ENCODE measurements at regions not wholly inside any gene's neighbourhood (a gene's known extent, or its start where the extent isn't known, plus 50 kb on each side); places are given as distances from the start of the nearest gene placed in this dataset.

DNA sequence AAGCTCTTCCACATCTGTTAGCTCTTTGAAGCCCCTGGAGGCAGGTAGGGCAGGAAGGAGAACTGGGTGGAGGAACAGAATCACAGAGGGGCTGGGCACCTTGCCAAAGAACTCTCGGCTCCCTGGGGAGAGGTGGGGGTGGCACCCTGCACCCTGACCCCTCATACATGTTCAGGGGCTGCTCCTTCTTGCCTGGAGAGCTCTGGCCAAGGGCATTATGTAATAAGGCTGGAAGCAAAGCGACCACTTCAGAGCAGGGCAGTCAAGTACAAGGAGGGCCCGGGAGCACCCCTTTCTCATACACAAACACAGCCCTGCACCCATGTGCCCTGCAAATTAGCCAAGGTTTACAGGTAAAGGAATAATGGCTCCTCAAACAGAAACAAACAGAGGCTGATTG, 351.9 kb upstream of the TSHZ3 start:
- Histone ChIP-seq H4K5ac (ENCODE audit: insufficient read length, low read depth, low read length) (no peak overlapping the region), H4K91ac (replicated peaks; ENCODE audit: insufficient read length, low read length) (no peak overlapping the region), H2BK20ac (ENCODE audit: low read length) (no peak overlapping the region), H3K9me3 (ENCODE audit: insufficient read depth in 2 of 2, low read depth in 1 of 2, low read length in 1 of 2) (no peaks in the 10 kb centered on the region), H2BK5ac (ENCODE audit: low read depth, low read length) (no peak overlapping the region), H2BK120ac (replicated peaks; ENCODE audit: low read depth, low read length) (no peak overlapping the region), H3K14ac (ENCODE audit: insufficient read length) (no peak overlapping the region), H2AK5ac (ENCODE audit: low read depth, low read length) (no peak overlapping the region), H3K56ac (replicated peaks; ENCODE audit: insufficient read length, low read depth, low read length) (no peak overlapping the region), H3K79me2 (ENCODE audit: control insufficient read depth in 1 of 2, insufficient read depth in 2 of 2, low read length in 2 of 2) (no peaks in the 10 kb centered on the region), H3K4me3 (ENCODE audit: extremely low read depth in 1 of 4, insufficient read depth in 2 of 4, low read depth in 3 of 4, low read length in 4 of 4) (no peak overlapping the region), H3K36me3 (ENCODE audit: control insufficient read depth in 2 of 4, insufficient read depth in 4 of 4, low read length in 3 of 4) (no peaks in the 10 kb centered on the region), H3K9ac (replicated peaks in 1 of 4; ENCODE audit: extremely low read depth in 1 of 4, low read depth in 3 of 4, low read length in 3 of 4) (no peak overlapping the region), H3K27me3 (replicated peaks in 1 of 4; ENCODE audit: control insufficient read depth in 3 of 4, extremely low read depth in 1 of 4, insufficient read depth in 3 of 4, low read length in 3 of 4) (no peaks in the 10 kb centered on the region), H3K23me2 (ENCODE audit: low read depth, low read length) (no peaks in the 10 kb centered on the region), H4K8ac (ENCODE audit: extremely low read depth, insufficient read depth, low read length) (no peak overlapping the region), H4K20me1 (replicated peaks in 1 of 2; ENCODE audit: control insufficient read depth in 1 of 2, insufficient read depth in 2 of 2, low read length in 2 of 2) (no peaks in the 10 kb centered on the region), H3K23ac (ENCODE audit: insufficient read length) (no peak overlapping the region), H2AFZ (ENCODE audit: low read length) (no peak overlapping the region), H3K18ac (ENCODE audit: extremely low read depth, low read length) (no peak overlapping the region), H3K4me2 (ENCODE audit: insufficient read depth in 1 of 2, low read depth in 2 of 2, low read length in 2 of 2) (no peak overlapping the region), H3K27ac (ENCODE audit: low read depth, low read length) (no peak overlapping the region), H3K4ac (replicated peaks; ENCODE audit: insufficient read length, low read depth, low read length) (no peak overlapping the region), H2BK12ac (ENCODE audit: low read depth, low read length) (no peak overlapping the region), H3K79me1 (ENCODE audit: low read depth, low read length) (no peaks in the 10 kb centered on the region), H3K4me1 (replicated peaks in 1 of 4; ENCODE audit: control insufficient read depth in 3 of 4, insufficient read depth in 4 of 4, low read length in 3 of 4) (no peaks in the 10 kb centered on the region), H2BK15ac (ENCODE audit: low read length) (no peak overlapping the region)
- 87% methylated on average over 3 of the region's 3 CpGs; no CpG with 5 or more reads in 1 of the 2 experiments for WGBS, 2 experiments (ENCODE audit: extremely low coverage in 1 of 2, insufficient coverage in 1 of 2, insufficient read length in 1 of 2, insufficient replicate concordance in 2 of 2, low coverage in 1 of 2, low lambda C conversion rate in 2 of 2, missing lambda C conversion rate in 1 of 2)
- ChIA-PET POLR2A (ENCODE audit: partially characterized antibody) (no interaction called here), CTCF (ENCODE audit: partially characterized antibody) (interaction anchor here (1.2 to 2.4 kb wide), 3 partner anchors 10 to 34 kb away, joined by 3 to 7 read pairs (median 4); no protein-coding TSS in a partner anchor)
- no peak for DNase-seq (ENCODE audit: low read depth in 1 of 2, low spot score in 2 of 2)
- no peak for FAIRE-seq
- TF ChIP-seq KDM4A (IDR thresholded peaks at IDR 0.05; ENCODE audit: low read depth, low read length, severe bottlenecking) (no peak), FOSL1 (IDR thresholded peaks at IDR 0.05; ENCODE audit: insufficient read depth, low read depth, low read length) (no peak), KDM1A (IDR thresholded peaks at IDR 0.05; ENCODE audit: borderline replicate concordance, low read length) (no peak), JUND (IDR thresholded peaks at IDR 0.05; ENCODE audit: low read length) (no peak), CTBP2 (IDR thresholded peaks at IDR 0.05; ENCODE audit: borderline replicate concordance, insufficient read depth, insufficient read length, low read length) (no peak), CBX8 (IDR thresholded peaks at IDR 0.05; ENCODE audit: borderline replicate concordance, low read depth, low read length) (no peak), POLR2AphosphoS5 (IDR thresholded peaks at IDR 0.05; ENCODE audit: low read depth, low read length) (no peak), NRF1 (IDR thresholded peaks at IDR 0.05; ENCODE audit: low read depth, low read length) (no peak), SP2 (IDR thresholded peaks at IDR 0.05; ENCODE audit: low read length) (no peak), SP1 (IDR thresholded peaks at IDR 0.05; ENCODE audit: low read depth, low read length) (no peak), BCL11A (IDR thresholded peaks at IDR 0.05; ENCODE audit: low read depth in 2 of 2, low read length in 2 of 2) (no peak), RFX5 (IDR thresholded peaks at IDR 0.05; ENCODE audit: borderline replicate concordance, low read depth, low read length) (no peak), SIRT6 (IDR thresholded peaks at IDR 0.05; ENCODE audit: low read length) (no peak)
- TF ChIP-seq, protein P1, sequence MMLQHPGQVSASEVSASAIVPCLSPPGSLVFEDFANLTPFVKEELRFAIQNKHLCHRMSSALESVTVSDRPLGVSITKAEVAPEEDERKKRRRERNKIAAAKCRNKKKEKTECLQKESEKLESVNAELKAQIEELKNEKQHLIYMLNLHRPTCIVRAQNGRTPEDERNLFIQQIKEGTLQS (IDR thresholded peaks at IDR 0.05; ENCODE audit: insufficient read depth, low read depth, low read length): no peak
- TF ChIP-seq, protein P2, sequence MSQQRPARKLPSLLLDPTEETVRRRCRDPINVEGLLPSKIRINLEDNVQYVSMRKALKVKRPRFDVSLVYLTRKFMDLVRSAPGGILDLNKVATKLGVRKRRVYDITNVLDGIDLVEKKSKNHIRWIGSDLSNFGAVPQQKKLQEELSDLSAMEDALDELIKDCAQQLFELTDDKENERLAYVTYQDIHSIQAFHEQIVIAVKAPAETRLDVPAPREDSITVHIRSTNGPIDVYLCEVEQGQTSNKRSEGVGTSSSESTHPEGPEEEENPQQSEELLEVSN (IDR thresholded peaks at IDR 0.05): no peak
